ENCODE measurements at regions not wholly inside any gene's neighbourhood (a gene's known extent, or its start where the extent isn't known, plus 50 kb on each side); places are given as distances from the start of the nearest gene placed in this dataset.
A peak's percentile ranks its signal among the peaks of the same experiment; 100 is the strongest.

GRCh38 chr2:19540739-19541525 lies 182.5 kb upstream of the OSR1 start:
- H3K27ac ChIP-seq = no peak overlapping the region
- WGBS, 2 donors = 74 to 85% methylated on average over 7 of the region's 7 CpGs
- H3K36me3 ChIP-seq = no peaks in the 10 kb centered on the region
- peak in 1 of 2 donors; percentile 43 for ATAC-seq (ENCODE audit: low FRiP score in 2 of 2)
- no peaks in the 10 kb centered on the region for H3K27me3 ChIP-seq
- H3K4me1 ChIP-seq = no peaks in the 10 kb centered on the region
- DNase-seq = no peak
- H3K9me3 ChIP-seq = no peaks in the 10 kb centered on the region
- no peak overlapping the region for H3K4me3 ChIP-seq
- TF ChIP-seq CTCF (IDR thresholded peaks at IDR 0.05) = no peak
- no peak for TF ChIP-seq POLR2A (IDR thresholded peaks at IDR 0.05)
- no peak for TF ChIP-seq POLR2AphosphoS5 (IDR thresholded peaks at IDR 0.05)
- no peak for TF ChIP-seq EP300 (IDR thresholded peaks at IDR 0.05)

GRCh38 chr2:19538411-19538963 lies 180.1 kb upstream of the OSR1 start:
- H3K4me3 ChIP-seq = no peak overlapping the region
- no peaks in the 10 kb centered on the region for H3K4me1 ChIP-seq
- 81 to 83% methylated on average over 7 of the region's 7 CpGs for WGBS, 2 donors
- no peak overlapping the region for H3K27ac ChIP-seq
- no peaks in the 10 kb centered on the region for H3K9me3 ChIP-seq
- TF ChIP-seq CTCF (IDR thresholded peaks at IDR 0.05) (no peak), POLR2A (IDR thresholded peaks at IDR 0.05) (no peak), POLR2AphosphoS5 (IDR thresholded peaks at IDR 0.05) (no peak), EP300 (IDR thresholded peaks at IDR 0.05) (no peak)
- DNase-seq (no peak), ATAC-seq (ENCODE audit: low FRiP score in 2 of 2) (peak in 1 of 2 donors; percentile 93)
- H3K27me3 ChIP-seq = no peaks in the 10 kb centered on the region
- H3K36me3 ChIP-seq = no peaks in the 10 kb centered on the region

GRCh38 chr2:19536136-19536535 lies 177.7 kb upstream of the OSR1 start:
- no peaks in the 10 kb centered on the region for H3K9me3 ChIP-seq
- ATAC-seq (ENCODE audit: low FRiP score in 2 of 2) (no peak), DNase-seq (no peak)
- H3K36me3 ChIP-seq = no peaks in the 10 kb centered on the region
- TF ChIP-seq EP300 (IDR thresholded peaks at IDR 0.05) (no peak), POLR2AphosphoS5 (IDR thresholded peaks at IDR 0.05) (no peak), CTCF (IDR thresholded peaks at IDR 0.05) (no peak), POLR2A (IDR thresholded peaks at IDR 0.05) (no peak)
- H3K27ac ChIP-seq = no peak overlapping the region
- WGBS, 2 donors = 54 to 88% methylated on average over 3 of the region's 3 CpGs
- H3K4me1 ChIP-seq = no peaks in the 10 kb centered on the region
- no peak overlapping the region for H3K4me3 ChIP-seq
- no peaks in the 10 kb centered on the region for H3K27me3 ChIP-seq

GRCh38 chr2:19532547-19533196 lies 174.2 kb upstream of the OSR1 start:
- ATAC-seq (ENCODE audit: low FRiP score in 2 of 2) = peak in 1 of 2 donors; percentile 69
- no peaks in the 10 kb centered on the region for H3K4me1 ChIP-seq
- no peak for DNase-seq
- H3K27ac ChIP-seq = no peak overlapping the region
- no peak for TF ChIP-seq POLR2A (IDR thresholded peaks at IDR 0.05)
- no peak for TF ChIP-seq CTCF (IDR thresholded peaks at IDR 0.05)
- TF ChIP-seq POLR2AphosphoS5 (IDR thresholded peaks at IDR 0.05) = no peak
- TF ChIP-seq EP300 (IDR thresholded peaks at IDR 0.05) = no peak
- no peaks in the 10 kb centered on the region for H3K36me3 ChIP-seq
- no peak overlapping the region for H3K4me3 ChIP-seq
- H3K27me3 ChIP-seq = no peaks in the 10 kb centered on the region
- no peaks in the 10 kb centered on the region for H3K9me3 ChIP-seq
- 100% methylated on average over 1 of the region's 1 CpG for WGBS, 2 donors

Measured in upper lobe of left lung (tissue), 6 donors.